GM19455 (cell line): ENCODE measurements at regions not wholly inside any gene's neighbourhood (a gene's known extent, or its start where the extent isn't known, plus 50 kb on each side); places are given as distances from the start of the nearest gene placed in this dataset.

Experiments used
- ATAC-seq: cut with Tn5 transposase; IDR thresholded peaks from one replicate; pipeline ENCODE4 v1.9.1; 2021; ENCODE audit not compliant: unreplicated experiment

DNA sequence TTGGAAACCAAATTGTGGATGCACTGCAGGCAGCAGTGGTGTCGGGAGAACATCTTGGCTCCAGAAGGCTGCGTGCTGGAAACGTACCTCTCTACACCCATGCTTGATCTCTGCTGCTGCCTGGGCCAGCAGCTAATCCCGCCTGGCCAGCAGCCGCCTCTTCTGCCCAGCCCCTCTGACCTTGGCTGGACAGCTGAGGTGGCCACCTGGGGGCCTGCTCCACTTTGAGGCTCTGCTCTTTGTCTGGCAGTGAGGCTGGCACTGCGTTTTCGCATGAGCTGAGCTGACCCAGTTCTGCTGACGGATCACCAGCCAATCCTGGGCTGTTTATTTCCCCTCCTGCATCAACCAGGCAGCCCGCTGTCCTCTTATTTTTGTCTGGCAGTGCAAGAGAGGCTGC lies 154.9 kb downstream of the TENT4A start:
- ATAC-seq = no peak

DNA sequence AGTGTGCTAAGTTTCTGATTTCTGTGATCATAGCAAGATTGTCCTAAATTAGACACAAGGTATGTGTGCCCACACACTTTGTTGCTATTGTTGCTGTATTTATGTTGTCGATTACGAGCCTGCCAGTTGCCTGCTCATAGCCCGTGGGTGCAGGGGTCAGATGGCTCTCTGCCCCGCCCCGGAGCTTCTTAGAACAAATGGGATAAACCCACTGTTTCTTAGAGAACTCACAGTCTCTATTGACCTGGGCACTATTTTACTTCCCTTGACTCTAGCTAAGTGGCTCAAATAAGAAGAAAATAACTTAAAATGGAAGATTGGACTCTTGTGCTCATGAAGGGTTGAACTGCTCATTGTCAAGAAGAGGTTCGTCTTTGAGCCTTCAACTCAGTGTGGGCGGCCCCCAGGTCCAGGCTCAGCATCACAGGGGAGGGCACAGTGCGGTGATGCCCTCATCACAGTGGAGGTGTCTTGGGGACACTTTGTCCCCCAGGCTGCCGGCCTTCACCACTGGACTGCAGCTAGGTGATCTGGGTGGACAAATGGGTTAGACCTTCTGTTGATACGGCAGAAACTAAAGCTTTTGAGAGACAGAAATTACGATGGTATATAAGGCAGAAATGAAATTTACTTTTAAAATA lies 155.5 kb downstream of the TENT4A start:
- no peak for ATAC-seq

DNA sequence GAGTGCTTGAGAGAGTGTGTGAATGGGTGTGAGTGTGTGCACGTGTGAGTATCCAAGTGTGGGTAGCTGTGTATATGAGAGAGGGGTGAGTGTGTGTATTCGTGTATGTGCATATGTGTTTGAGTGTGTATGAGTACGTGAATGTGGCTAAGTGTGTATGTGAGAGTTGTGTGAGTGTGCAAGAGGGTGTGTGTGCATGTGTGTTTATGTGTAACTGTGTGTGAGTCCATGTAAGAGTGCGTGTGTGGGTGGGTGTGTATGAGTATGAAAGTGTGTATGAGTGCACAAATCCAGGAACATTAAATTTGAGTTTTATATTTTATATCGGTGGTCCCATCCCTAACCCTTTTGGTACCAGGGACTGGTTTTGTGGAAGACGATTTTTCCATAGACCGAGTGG lies 156.4 kb downstream of the TENT4A start:
- no peak for ATAC-seq

DNA sequence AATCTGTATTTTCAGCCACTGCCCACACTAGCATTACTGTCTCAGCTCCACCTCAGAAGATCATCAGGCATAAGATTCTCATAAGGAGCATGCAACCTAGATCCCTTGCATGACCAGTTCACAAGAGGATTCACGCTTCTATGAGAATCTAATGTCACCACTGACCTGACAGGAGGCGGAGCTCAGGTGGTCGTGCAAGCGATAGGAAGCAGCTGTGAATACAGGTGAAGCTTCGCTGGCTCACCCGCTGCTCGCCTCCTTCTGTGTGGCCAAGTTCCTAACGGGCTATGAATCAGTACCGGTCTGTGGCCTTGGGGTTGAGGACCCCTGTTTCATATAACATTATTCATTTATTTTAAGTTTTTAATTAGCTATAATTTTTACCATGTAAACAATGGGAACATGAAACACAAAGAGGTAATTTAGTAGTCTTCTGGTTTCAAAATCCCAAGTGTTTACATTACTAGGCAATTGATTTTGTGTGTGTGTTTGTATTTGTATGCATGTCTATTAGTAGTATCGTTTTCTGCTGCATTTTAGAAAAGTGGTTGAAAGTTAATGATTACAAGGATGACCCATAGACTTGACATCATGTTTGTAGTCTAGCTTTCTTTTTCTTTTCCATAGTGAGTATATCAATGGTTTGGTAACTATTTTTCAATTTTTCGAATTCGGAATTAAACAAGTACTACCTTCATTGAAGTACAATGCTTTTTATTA lies 159.4 kb downstream of the TENT4A start:
- ATAC-seq = no peak

DNA sequence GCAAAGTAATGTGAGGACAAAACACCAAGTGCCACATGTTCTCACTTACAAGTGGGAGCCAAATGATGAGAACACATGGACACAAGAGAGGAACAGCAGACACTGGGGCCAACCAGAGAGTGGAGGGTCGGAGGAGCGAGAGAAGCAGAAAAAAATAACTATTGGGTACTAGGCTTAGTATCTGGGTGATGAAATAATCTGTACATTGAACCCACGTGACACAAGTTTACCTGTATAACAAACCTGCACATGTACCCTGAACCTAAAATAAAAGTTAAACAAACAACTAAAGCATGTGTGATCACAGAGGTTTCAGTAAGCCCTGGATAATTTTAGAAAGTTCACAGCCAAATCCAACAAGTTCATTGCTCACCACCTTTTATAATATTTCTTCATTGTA lies 160.1 kb downstream of the TENT4A start:
- ATAC-seq = no peak

DNA sequence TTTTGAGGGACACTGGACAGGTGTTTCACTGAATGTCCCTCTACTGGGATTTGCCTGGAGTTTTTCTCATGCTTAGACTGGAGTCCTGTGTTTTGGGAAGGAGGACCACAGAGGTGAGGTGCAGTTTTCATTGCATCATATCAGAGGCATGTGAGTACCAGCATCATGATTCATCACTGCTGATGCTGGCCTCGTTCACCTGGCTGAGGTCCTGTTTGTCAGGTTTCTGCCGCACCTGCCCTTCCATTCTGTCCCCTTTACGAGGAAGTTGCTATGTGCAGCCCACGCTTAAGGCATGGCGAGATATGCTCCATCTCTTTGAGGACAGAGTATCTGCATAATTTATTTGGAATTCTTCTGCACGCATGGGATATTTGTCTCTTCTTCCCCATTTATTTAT lies 162.1 kb downstream of the TENT4A start:
- no peak for ATAC-seq

DNA sequence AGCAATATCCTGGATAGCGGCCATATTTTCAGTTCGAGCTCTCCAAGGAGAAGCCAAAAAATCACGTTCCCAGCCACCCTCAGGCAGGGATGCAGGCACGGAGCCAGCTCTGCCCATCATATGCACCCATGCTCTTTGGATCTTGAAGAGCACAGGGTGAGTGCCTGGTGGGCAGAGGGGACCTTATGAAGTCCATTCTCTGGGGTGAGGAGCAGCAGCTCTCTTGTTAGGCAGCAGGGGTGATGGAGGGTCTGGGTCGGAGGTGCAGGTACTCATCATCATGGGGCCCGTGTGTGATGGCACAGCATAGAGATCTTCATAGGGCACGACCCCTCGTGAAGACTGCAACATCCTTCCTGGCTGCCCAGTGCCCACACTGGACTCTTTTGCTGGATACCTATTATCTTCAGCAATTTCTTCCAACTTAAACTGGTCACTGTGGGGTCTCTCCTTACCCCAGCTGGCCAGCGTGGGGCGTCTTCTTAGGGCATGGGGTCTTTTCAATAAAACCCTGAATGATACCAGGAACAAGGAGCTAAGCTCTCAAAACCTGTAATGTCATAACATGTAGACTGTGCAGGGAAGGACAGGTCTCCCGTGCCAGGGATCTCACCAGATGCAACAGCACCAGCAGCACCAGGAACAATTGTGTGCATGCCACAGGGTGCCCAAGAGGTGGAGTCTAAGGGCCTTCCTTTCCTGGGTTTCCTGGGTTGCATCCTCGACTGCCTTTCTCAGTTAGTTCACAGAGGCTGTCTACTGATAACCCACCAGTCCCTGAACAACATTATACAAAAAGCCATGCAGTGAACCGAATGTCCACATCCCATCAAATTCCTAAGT lies 165.0 kb downstream of the TENT4A start:
- ATAC-seq = no peak

DNA sequence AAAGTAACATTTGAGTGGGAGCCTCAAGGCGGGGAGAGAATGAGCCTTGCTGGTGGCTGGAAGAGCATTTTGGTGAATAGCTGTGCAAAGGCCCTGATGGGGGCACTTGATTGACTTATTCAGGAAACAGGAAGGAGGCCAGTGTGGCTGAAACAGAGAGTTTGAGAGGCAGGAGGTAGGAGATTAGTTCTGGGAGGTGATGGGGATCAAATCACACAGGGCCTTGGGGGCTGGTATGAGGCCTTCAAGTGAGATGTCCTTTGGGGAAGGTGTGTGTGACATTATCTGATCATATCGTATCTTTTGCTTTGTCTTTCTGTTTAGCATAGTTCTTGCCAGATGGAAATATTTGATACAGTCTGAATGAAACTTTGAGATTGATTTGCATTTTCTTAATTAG lies 172.3 kb downstream of the TENT4A start:
- ATAC-seq = no peak

DNA sequence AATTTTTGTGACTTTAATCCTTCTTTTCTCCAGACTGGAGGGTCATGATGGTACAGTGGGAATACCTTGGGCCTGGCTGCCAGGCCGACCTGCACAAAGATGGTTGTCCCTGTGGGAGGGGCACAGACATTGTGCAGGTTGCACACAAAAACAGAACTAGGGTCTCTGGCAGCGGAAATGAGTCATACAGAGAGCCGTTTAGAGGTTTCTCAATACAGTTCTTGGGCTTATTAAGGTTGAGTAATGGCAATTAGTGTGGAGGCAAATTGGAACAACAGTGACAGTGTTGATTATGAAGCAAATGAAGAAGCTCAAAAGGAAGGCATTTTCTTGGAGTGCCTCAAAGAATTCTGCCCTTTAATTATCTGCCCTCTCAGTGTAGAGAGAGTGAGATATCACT lies 173.6 kb downstream of the TENT4A start:
- no peak for ATAC-seq

DNA sequence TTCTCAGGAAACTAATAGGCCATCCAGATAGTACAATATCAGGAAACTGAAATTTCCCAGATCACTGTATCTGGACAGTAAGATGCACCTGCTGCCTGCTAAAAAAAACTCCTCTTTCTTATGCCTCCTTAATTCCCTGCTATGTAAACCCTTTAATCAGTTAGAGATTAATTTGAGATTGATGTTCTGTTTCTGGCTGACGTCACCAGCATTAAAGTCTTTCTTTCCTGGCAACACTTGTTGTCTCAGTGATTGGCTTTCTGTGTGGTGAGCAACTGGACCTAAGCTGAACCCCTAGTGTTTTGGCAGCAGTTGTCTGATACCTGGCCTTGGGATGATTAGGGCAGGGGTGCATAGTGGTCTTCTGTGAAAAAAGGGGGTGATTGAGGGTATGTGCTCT lies 175.8 kb downstream of the TENT4A start:
- no peak for ATAC-seq

DNA sequence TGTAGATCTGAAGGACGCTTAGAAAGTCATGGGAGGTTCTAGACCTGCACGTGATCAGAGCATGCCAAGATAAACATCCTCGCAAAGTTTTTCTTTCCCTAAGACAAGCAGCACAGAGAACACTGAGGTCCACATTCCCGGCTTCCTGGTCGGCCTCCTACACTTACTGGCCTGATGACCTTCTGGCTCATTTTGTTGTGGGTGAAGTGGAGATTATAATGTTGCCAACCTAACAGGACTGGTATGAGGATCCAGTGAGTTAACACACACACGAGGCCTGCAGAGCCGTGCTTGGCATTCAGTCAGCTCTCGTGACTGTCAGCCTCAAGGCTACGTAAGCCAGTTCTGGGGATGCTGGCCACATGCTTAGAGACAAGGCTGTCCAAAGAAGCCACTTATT lies 186.0 kb downstream of the TENT4A start:
- no peak for ATAC-seq

DNA sequence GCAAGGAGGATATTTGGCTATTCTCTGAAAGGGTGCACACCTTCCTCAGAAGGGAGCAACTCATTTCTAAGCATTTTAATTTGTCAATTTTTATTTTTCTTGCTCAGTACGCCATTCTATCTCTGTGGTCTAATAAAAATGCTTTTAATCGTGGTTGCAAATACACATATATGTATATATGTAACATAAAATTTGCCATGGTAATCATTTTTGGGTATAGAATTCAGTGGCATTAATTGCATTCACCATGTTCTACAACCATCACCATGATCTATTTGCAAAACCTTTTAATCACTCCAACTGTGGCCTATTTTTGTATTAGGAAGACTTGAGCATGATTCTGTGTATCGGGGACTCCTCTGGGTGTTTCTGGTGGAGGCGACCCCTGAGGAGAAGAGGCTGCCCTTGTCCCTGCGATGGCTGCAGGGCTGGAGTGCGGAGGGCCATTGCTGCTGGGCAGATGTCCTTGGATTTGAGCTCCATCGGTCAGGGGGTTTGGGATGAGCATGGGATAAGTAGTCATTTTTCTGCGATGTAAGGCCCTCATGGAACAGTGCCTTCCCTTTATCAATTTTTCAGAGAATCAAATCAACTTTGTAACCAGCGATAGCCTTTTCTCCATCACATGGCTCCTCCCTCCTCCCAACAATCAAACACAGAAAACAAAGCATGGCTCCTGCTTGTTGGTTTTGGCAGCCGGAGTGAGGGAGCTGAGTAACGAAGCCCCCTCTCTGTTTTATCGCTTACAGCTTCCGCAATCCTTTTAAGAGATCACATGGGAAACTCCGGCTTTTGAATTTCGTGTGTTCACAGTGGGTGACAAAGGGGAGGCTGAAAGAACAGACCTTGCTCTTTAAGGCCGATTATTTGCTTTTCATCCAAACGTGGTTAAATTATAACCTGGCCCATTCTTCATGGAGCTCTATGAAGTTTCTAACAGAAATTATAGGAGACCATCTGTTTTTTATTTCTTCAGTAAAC lies 187.3 kb downstream of the TENT4A start:
- no peak for ATAC-seq

DNA sequence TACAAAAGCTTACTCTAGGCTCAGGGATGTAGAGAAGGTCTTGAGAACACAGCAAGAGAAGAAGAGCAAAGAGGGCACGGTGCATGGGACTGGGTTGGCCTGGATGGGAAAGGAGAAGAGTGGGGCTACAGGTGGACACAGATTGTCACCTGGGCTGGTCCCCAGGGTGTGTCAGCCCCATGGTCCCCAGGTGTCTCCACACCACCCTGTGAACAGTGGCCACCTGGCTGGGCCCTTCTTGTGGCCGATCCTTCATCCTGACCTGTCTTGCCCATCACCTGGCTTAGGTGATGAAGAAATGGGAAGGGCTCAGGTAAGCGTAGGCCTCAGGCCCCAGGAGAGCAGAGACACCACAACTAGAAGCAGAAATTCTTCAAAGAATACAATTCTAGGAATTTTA lies 188.9 kb downstream of the TENT4A start:
- no peak for ATAC-seq

DNA sequence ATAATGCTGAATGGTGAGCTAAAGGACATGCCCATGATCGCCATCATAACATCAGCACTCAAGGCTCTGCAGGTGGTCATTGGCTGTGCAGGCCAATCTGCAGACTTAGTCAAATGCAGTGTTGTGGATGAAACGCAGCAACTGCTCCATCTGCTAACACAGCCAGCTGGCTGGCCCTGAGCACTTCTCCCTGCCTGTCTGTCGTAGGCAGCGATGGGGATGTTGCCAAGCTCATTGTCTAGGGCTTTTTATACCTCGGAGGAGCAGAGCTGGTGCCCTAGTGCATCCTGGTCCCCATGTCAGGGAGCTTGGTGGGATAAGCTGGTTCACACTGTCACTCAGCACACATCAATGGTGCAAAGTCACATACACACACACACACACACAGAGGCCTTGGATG lies 189.4 kb downstream of the TENT4A start:
- no peak for ATAC-seq

DNA sequence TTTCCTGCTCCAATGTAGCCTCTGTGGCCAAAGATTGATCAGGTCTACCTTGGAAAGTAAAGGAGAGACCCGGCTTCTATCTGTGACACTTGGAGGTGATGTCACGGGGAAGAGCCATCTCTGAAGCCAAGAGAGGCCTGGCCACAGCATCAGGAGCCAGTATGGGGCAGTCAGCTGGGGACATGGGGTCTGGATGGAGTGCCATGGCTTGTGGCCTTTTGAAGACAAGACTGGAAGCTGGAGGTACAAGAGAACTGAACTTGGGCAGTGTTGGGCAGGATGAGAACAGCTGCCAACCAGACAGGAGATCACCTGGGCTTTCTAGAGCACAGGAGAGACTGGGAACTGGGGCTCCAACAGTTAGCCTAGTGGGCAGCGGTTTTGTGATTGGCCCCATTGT lies 190.7 kb downstream of the TENT4A start:
- no peak for ATAC-seq

DNA sequence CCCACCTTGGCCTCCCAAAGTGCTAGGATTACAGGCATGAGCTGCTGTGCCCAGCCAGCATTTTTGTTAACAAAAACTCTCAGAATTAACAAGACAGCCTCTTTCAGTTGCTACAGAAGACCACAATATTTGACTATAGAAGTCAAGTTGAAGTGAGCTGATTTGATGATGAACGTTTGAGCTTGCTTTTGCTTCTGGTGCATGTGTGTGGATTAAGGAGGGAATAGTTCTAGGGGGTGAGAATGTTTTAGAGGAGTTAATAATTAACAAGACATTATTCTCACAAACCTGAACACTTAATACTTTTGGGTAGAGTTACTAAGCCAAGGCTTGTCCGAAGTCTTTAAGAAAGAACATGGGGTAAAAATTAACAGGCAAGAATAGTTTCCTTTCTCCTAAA lies 191.6 kb downstream of the TENT4A start:
- no peak for ATAC-seq

DNA sequence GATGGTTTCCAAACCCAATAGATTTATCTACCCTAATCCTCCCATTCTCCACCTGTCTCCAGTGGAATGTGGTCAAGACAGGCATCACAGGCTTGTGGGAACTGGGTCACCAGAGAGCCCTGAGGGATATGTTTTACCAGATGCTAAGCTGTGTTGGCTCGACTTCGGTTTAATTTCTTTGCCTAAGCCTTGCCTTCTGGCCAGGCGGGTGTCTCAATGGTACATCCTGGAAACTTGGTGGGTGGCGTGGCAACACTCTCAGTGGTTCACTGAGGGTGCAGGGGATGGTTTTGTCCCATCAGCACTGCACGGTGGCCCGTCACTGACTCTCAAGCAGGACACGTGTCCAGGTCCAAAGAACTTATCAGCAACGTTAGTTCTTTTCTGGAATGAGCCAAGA lies 192.2 kb downstream of the TENT4A start:
- no peak for ATAC-seq

DNA sequence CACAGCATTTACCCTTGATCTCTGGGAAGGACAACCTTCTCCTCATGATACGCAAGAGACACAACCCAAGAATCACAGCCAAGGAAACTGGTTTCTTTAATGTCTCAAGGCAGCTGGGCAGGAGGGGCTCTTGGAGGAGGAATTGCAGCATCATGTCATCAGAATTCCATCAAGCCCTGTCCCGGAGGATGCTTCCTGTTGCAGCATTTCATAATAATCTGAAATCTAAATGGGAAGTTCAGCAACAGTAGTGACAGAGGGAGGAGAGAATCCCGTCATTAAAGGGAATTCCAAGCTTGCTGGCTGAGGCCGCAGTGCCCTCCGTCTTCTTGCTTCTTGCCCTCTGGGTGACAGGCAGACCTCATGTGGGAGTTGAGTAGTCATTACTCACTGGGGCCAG lies 192.7 kb downstream of the TENT4A start:
- ATAC-seq = no peak

DNA sequence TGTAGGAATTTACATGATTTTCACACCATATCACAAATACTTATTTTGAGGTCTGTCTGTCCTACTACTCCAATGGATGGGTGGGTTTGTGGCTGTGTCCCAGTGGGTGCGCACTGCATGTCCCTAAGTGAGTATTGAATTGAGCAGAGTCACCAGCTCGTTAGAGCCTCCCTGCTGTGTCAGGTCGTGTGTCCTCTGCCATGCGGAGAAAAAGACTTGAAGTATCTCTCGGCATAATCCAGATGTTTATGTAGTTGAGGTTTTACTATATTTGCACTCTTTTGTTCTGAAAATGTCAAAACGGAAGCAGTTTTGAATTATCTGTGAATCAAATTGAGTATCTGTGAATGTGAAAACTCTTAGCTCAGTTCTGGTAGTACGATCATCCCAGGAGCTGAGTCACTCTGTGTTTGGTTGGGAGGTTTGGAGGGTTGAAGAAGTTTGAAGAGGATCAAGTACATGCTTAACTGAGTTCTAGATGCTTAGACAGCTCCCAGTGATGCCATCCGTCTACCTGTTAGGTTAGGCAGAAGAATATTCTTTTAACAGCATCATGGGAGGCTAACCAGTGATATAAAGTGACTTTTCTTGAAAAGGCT lies 194.2 kb downstream of the TENT4A start:
- no peak for ATAC-seq

DNA sequence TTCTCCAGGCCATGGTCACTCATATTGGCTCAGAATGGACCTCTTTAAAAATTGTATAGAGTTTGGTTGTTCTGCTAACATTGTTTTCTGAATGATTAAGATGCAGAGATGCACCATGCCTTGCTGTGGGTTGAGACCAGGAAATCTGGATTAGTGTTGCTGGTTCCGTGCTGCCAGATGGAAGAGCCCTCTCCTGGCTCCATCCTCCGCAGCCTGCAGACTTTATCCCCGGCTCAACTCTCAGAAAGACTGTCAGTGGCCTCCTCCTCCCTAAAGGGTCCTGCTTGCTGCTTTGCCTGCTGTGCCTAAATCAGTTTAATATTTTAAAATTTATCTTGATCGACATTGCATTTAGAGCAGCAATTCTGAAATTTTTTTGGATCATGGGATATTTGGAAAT lies 196.7 kb downstream of the TENT4A start:
- no peak for ATAC-seq

DNA sequence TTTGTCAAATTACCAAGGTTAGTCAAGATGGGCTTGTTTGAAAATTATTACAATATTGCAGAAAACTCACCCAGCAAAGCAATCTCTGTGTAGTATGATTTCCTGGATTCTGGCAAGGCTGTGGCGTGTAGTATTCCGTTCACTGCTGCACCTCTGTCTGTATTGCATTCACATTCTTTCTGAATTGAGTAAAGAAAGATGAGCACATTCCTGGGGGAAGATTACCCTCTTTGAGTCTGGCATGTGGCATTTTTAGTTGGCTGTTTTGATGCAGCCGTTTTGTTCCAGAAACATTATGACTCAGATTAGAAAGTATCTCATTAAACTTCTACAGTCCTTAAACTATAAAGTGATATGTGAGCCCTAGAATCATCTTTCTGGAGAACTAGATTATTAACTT lies 197.7 kb downstream of the TENT4A start:
- ATAC-seq = no peak
